Stomach (tissue), 8 donors: ENCODE measurements at regions not wholly inside any gene's neighbourhood (a gene's known extent, or its start where the extent isn't known, plus 50 kb on each side); places are given as distances from the start of the nearest gene placed in this dataset.

ENCODE experiments used
- DNase-seq, 2 donors: peaks; one replicate each; pipeline versions ENCODE4 v3.0.0 to v3.0.0-alpha.2; 2013 to 2019
- H3K27ac ChIP-seq, 5 donors: fragments of 200-600 bp in 4 of 5; sonication (generic) in 4 of 5; one replicate each; pipeline ENCODE4 v1.5.1; 2013 to 2019; ENCODE audit warnings: mild to moderate bottlenecking in 1 of 5, moderate library complexity in 1 of 5
- H3K27me3 ChIP-seq, 3 donors: fragments of 200-600 bp; sonication (generic); one replicate each; pipeline ENCODE4 v1.5.1; 2017 to 2019; ENCODE audit warnings: mixed run types in 1 of 3
- H3K36me3 ChIP-seq, 4 donors: fragments of 200-600 bp; sonication (generic); 1 replicate in 3 of 4; 2 replicates in 1 of 4; pipeline ENCODE4 v1.5.1; 2016 to 2019
- H3K4me1 ChIP-seq, 4 donors: fragments of 200-600 bp; sonication (generic); one replicate each; pipeline ENCODE4 v1.5.1; 2016 to 2019
- H3K4me3 ChIP-seq, 4 donors: fragments of 200-600 bp; sonication (generic) in 3 of 4; one replicate each; pipeline ENCODE4 v1.5.1; 2016 to 2019; ENCODE audit warnings: mild to moderate bottlenecking in 1 of 4
- H3K9me3 ChIP-seq, 4 donors: fragments of 200-600 bp; sonication (generic); one replicate each; pipeline ENCODE4 v1.5.1; 2016 to 2019
- EP300 ChIP-seq: sonication (generic); formaldehyde crosslinking; IDR thresholded peaks from one replicate; pipeline ENCODE4 v1.6.1; 2017; ENCODE audit warnings: antibody characterized with exemption
- POLR2A ChIP-seq, 4 donors: fragments of 450-650 bp; IDR thresholded peaks; one replicate each; pipeline ENCODE4 v1.6.1; 2016; ENCODE audit warnings: antibody characterized with exemption in 4 of 4, control low read depth in 2 of 4, mild to moderate bottlenecking in 1 of 4, moderate library complexity in 1 of 4
- POLR2AphosphoS5 ChIP-seq, 3 donors: sonication (generic); formaldehyde crosslinking; IDR thresholded peaks; one replicate each; pipeline ENCODE4 v1.6.1; 2016; ENCODE audit warnings: antibody characterized with exemption in 3 of 3
- WGBS, 5 donors: extraction: QIAGEN DNeasy Blood & Tissue Kit in 3 of 5; methylation state at CpG; one replicate each; pipeline versions ENCODE4 v1.1.5 to v1.1.7; 2013 to 2018; 5-methylcytosine and 5-hydroxymethylcytosine counted together
- intact Hi-C: fragments of 100-400 bp; cut with DNase I; formaldehyde crosslinking; loops from one replicate; pipeline ENCODE4 v1.15.1; 2023; ENCODE audit warnings: low total_unique reads
- TF ChIP-seq, protein P1 (sequence below), 7 experiments: fragments of 450-650 bp in 4 of 7; fragments of 200-600 bp in 3 of 7; sonication (generic) in 3 of 7; IDR thresholded peaks; one replicate each; pipeline ENCODE4 v1.5.1; 2016 to 2019; ENCODE audit warnings: antibody characterized with exemption in 7 of 7, control low read depth in 2 of 7, mild to moderate bottlenecking in 1 of 7
- donor health status: healthy with polysubstance abuse.
- donor health status: Bipolar disorder and iron deficiency.
- donor health status: healthy.

- TF ChIP-seq POLR2AphosphoS5 (IDR thresholded peaks at IDR 0.05) (no peak), EP300 (no peak), POLR2A (IDR thresholded peaks at IDR 0.05) (no peak)
- TF ChIP-seq, protein P1, sequence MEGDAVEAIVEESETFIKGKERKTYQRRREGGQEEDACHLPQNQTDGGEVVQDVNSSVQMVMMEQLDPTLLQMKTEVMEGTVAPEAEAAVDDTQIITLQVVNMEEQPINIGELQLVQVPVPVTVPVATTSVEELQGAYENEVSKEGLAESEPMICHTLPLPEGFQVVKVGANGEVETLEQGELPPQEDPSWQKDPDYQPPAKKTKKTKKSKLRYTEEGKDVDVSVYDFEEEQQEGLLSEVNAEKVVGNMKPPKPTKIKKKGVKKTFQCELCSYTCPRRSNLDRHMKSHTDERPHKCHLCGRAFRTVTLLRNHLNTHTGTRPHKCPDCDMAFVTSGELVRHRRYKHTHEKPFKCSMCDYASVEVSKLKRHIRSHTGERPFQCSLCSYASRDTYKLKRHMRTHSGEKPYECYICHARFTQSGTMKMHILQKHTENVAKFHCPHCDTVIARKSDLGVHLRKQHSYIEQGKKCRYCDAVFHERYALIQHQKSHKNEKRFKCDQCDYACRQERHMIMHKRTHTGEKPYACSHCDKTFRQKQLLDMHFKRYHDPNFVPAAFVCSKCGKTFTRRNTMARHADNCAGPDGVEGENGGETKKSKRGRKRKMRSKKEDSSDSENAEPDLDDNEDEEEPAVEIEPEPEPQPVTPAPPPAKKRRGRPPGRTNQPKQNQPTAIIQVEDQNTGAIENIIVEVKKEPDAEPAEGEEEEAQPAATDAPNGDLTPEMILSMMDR (IDR thresholded peaks at IDR 0.05): no peak
- 37 to 97% (median 93%) methylated on average over 1 of the region's 1 CpG for WGBS, 5 donors
- Histone ChIP-seq H3K27ac (no peak overlapping the region), H3K27me3 (no peaks in the 10 kb centered on the region), H3K4me1 (no peaks in the 10 kb centered on the region), H3K36me3 (no peaks in the 10 kb centered on the region), H3K4me3 (no peak overlapping the region), H3K9me3 (peaks cover 0 to 13% (median 5%) of the 10 kb centered on the region in 4 donors)
- DNase-seq: no peak
- intact Hi-C loops: no loop called here
Measured at GRCh38 chr1:219316066-219316465, 142.4 kb downstream of the LYPLAL1 start.

DNA sequence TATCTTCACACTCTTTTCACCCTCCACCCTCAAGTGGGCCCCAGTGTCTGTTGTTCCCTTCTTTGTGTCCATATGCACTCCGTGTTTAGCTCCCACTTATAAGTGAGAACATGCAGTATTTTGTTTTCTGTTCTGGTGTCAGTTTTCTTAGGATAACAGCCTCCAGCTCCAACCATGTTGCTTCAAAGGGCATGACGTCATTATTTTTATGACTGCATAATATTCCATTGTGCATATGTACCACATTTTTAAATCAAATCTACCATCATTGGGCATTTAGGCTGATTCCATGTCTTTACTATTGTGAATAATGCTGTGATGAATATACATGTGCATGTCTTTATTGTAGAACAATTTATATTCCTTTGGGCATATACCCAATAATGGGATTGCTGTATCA is 140.3 kb downstream of the LYPLAL1 start:
- intact Hi-C loops: no loop called here
- Histone ChIP-seq H3K4me1 (no peaks in the 10 kb centered on the region), H3K9me3 (peaks cover 0 to 13% (median 5%) of the 10 kb centered on the region in 4 donors), H3K4me3 (no peak overlapping the region), H3K27me3 (no peaks in the 10 kb centered on the region), H3K27ac (no peak overlapping the region), H3K36me3 (peaks cover 0 to 4% (median 0%) of the 10 kb centered on the region in 4 donors)
- DNase-seq: no peak
- 89 to 96% (median 94%) methylated on average over 2 of the region's 2 CpGs for WGBS, 5 donors
- TF ChIP-seq EP300: no peak
- TF ChIP-seq, protein P1 (IDR thresholded peaks at IDR 0.05): no peak
- TF ChIP-seq POLR2AphosphoS5 (IDR thresholded peaks at IDR 0.05): no peak
- no peak for TF ChIP-seq POLR2A (IDR thresholded peaks at IDR 0.05)

- H3K4me1 ChIP-seq: no peaks in the 10 kb centered on the region
- no peak for DNase-seq
- intact Hi-C loops: no loop called here
- TF ChIP-seq POLR2AphosphoS5 (IDR thresholded peaks at IDR 0.05) (no peak), EP300 (no peak), POLR2A (IDR thresholded peaks at IDR 0.05) (no peak)
- TF ChIP-seq, protein P1 (IDR thresholded peaks at IDR 0.05): no peak
- H3K36me3 ChIP-seq: peaks cover 0 to 4% (median 0%) of the 10 kb centered on the region in 4 donors
- H3K4me3 ChIP-seq: no peak overlapping the region
- WGBS, 5 donors: 58 to 72% (median 60%) methylated on average over 3 of the region's 3 CpGs
- H3K27ac ChIP-seq: no peak overlapping the region
- H3K9me3 ChIP-seq: peaks cover 0 to 20% (median 5%) of the 10 kb centered on the region in 4 donors
- H3K27me3 ChIP-seq: no peaks in the 10 kb centered on the region
Measured at GRCh38 chr1:219312967-219313366, 139.3 kb downstream of the LYPLAL1 start.

DNA sequence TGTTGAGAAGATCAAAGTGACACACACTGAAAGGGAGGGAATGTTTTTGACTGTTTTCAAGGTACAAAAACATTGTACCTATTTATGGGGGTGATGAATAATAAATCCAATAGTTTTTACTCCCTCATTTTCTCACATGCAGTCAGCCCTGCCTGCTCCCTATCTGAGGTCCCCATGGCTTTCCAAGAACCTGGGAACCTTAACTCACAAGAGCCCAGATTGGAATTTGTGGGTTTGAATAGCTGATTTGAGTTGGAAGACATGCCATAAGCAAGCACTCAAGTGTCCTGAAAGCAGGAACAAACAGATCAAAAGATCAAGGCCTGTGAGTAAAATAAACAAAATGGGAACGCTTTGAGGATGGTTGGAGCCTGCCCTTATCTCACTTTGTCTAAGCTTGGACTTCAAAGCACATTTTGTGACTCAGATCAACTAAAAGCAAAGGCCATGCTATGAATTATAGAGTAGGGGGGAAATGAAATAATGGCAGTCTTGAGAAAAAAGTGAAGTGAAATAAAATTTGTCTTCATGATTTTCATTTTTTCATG is 136.6 kb downstream of the LYPLAL1 start:
- no peak for TF ChIP-seq POLR2A (IDR thresholded peaks at IDR 0.05)
- no peak for TF ChIP-seq EP300
- no peak for TF ChIP-seq POLR2AphosphoS5 (IDR thresholded peaks at IDR 0.05)
- TF ChIP-seq, protein P1 (IDR thresholded peaks at IDR 0.05): no peak
- Histone ChIP-seq H3K36me3 (peaks cover 0 to 4% (median 0%) of the 10 kb centered on the region in 4 donors), H3K27ac (no peak overlapping the region), H3K9me3 (peaks cover 0 to 7% (median 3%) of the 10 kb centered on the region in 4 donors), H3K4me1 (no peaks in the 10 kb centered on the region), H3K27me3 (no peaks in the 10 kb centered on the region), H3K4me3 (no peak overlapping the region)
- intact Hi-C loops: no loop called here
- no peak for DNase-seq
- 8 to 30% (median 17%) methylated on average over 1 of the region's 1 CpG for WGBS, 5 donors
